HEK293 (cell line): ENCODE measurements at regions not wholly inside any gene's neighbourhood (a gene's known extent, or its start where the extent isn't known, plus 50 kb on each side); places are given as distances from the start of the nearest gene placed in this dataset.

Experiments
- CTCF ChIP-seq: fragments of 450-650 bp; formaldehyde crosslinking; IDR thresholded peaks from 2 replicates; pipeline ENCODE4 v1.5.1; 2016; ENCODE audit warnings: missing biosample characterization, missing genetic modification characterization
- GFI1B ChIP-seq: fragments of 450-650 bp; formaldehyde crosslinking; IDR thresholded peaks from 2 replicates; pipeline ENCODE4 v1.5.1; 2016; ENCODE audit warnings: missing biosample characterization, missing genetic modification characterization
- ZNF175 ChIP-seq: fragments of 450-650 bp; formaldehyde crosslinking; IDR thresholded peaks from 2 replicates; pipeline ENCODE4 v1.5.1; 2016; ENCODE audit warnings: missing biosample characterization, missing genetic modification characterization
- ZNF266 ChIP-seq: fragments of 450-650 bp; formaldehyde crosslinking; IDR thresholded peaks from 2 replicates; pipeline ENCODE4 v1.5.1; 2016; ENCODE audit warnings: missing biosample characterization, missing genetic modification characterization, low read depth

- TF ChIP-seq ZNF266 (tag by site-specific recombination) = no peak
- TF ChIP-seq GFI1B (tag by site-specific recombination) = no peak
- no peak for TF ChIP-seq CTCF (tag by site-specific recombination)
- TF ChIP-seq ZNF175 (tag by site-specific recombination) = no peak
Observed at GRCh38 chr18:60872434-60872833, 460.8 kb upstream of the CDH20 start.
